Stimulated activated naive CD4-positive, alpha-beta T cell treated with Interleukin-2 at 50 U/mL for 16 hours (primary cell): ENCODE measurements at regions not wholly inside any gene's neighbourhood (a gene's known extent, or its start where the extent isn't known, plus 50 kb on each side); places are given as distances from the start of the nearest gene placed in this dataset.
"Not testable (repeated sequence)": the region's sequence is repeated elsewhere in the genome, so short reads cannot be mapped to it uniquely, and the experiment has no call there.

Experiments
- DNase-seq: peaks from one replicate; lab custom pipeline; 2025; lab: John Stamatoyannopoulos, UW

DNA sequence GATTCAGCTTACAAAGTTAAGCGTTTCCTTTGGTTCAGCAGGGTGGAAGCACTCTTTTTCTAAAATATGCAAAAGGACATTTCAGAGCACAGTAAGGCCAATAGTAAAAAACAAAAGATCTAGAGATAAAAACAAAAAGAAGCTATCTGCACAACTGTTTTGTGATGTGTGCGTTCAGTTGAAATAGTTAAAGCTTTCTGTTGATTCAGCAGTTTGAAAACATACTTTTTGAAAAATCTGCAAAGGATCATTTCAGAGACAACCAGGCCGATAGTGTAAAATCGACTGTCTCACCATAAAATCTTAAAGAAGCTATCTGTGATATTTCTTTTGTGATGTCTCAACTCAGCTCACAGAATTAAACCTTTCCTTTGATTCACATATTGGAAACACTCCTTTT is 300.0 kb upstream of the ALG10B start:
- DNase-seq, result no peak

DNA sequence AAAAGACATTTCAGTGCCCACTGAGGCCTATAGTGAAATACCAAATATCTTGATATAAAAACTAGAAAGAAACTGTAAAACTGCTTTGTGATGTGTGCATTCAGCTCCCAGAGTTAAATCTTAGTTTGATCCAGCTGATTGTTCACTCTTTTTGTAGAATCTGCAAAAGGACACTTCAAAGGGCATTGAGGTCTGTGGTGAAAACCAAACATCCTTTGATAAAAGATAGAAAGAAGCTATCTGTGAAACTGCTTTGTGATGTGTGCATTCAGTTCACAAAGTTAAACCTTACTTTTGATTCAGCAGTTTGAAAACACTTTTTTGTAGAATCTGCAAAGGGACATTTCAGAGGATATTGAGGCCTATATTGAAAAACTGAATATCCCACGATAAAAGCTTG is 290.7 kb upstream of the ALG10B start:
- no peak for DNase-seq

DNA sequence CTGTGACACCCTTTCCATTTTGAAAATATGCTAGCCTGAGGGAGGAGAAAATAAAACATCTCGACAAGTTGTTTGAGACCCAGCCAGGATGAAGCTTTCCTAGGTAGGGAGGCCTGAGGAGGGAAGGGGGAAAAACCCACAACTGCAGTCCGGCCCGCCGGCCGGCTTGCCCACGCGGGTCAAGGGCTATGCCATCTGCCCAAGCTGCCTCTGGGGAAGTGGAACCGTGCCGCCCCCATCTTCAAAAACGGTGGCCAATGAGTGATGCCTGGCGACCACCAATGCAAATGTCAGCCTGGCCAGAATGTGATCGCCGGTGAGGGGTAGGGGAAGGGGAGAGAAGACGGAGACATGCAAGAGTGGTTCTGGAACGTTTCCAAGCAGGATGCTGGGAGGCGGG is 263.5 kb upstream of the ALG10B start:
- no peak for DNase-seq

DNA sequence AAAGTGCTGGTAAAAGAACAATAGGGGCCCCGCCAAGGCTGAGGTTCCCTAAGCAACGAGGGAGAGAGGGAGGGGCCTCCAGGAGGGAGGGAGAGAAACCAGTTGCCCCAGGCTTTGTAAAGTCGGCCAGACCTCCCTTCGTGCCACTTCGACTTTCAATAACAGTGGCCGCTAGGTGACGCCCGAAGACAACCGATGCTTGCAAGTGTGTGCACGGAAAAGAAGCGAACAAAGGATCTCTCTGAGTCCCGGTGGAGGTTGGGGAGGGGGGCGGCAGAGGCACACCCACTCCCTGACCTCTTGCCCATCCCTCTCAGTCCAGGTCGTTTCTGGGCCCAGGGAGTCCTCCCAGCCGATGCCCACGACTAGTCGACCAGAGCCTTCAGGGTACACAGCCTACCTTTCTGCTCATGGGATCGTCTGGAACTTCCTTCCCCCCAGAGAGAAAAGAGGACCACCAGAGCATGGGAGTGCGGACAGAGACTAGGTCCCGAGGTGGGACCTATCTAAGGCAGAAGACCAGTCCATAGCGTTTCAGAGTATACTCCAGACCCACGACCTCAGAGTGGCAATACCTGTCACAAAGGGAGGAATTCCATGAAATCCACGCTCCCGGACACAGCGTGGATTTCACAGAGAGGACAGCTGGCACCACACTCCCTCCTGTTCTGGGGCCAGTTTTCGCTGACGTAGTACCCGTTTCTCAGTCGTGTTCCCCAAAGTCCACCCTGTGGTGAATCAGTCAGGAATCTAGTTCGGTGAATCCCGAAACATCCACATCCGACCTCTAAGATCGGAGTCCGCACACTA is 262.7 kb upstream of the ALG10B start:
- no peak for DNase-seq

DNA sequence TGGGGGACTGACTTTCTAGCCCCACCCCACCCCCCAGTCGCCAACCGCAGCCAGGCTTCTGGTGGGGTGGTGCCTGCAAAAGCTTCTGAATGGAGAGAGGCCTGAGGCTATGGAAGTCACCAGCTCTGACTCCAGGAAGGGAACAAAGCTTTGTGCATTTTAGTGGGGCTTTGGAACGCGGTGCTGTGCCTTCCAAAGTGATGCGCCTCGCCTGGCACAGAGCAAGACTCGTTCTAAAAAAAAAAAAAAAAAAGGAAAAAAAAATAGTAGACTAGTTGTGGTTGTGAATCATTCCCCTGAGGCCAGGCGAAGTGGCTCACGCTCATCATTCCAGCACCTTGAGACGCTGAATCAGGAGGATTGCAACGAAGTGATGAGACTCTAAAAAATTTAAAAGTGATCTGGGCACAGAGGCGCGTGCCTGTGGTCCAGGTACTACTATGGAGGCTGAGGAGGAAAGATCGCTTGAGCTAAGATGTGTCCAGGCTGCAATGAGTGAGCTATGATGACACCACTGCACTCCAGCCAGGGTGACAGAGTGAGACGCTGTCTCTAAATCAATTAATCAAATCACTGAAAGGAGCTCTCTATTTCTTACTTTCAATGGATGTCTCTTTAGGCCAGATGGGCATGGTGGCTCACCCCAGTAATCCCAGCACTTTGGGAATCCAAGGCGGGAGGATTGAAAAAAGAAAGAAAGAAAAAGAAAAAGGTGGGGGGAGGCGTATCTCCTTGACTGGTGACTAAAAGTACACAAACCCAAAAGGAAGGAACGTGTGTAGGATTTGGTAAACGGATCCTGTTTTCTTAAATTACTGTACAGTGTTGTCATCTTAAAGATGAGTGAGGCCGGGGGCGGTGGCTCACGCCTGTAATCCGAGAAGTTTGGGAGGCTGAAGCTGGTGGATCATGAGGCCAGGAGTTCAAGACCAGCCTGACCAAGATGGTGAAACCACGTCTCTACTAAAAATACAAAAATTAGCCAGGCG is 259.6 kb upstream of the ALG10B start:
- DNase-seq, result no peak

DNA sequence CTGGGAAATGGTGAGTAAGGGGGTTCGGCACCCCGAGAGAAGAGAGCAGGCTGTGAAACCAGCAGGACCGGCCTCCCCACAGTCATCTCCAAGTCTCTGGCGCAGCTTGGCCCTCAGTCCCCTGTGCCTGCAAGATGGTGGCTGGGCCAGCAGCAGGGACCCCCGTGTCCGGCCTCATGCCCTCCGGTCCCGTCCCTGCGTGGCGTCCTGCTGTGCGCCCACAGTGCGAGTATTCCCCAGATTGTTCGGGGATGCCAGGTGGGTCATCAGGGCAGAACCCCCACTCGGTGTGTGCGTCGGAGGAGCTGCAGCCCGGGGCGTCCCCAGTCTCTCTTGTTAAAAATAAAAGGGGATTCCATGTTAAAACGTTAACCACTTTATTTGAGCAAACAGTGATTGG is 216.9 kb upstream of the ALG10B start:
- no peak for DNase-seq

DNA sequence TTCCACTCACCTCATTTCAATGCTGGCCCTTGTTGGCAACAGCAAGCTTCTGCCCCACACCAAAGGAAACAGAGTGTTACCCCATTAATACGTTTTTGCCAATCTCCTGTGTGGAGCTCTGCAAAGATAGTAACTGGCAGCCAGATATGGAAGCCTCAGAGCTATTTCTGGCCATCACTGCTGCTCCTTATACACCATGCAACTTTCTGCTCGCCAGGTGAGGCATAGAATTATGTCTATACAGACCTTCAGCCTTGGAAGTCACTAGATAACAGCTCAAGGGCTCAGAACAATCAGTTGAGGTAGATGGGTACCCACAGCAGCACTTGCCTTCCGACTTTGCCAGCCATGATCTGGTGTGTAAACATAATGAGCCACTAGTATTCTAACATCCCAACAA is 214.8 kb upstream of the ALG10B start:
- no peak for DNase-seq

DNA sequence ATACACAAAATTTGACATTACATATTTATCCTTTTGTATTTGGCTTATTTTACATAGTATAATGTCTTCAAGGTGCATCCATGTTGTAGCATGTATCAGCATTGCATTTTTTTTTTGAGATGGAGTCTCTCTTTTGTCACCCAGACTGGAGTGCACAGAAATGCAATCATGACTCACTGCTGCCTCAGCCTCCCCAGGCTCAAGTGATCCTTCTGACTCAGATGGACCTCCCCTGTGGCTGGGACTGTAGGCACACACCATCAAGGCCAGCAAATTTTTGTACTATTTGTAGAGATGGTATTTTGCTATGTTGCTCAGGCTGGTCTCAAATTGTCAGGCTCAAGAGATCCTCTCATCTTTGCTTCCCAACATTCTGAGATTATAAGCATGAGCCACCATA is 214.4 kb upstream of the ALG10B start:
- DNase-seq, result no peak

DNA sequence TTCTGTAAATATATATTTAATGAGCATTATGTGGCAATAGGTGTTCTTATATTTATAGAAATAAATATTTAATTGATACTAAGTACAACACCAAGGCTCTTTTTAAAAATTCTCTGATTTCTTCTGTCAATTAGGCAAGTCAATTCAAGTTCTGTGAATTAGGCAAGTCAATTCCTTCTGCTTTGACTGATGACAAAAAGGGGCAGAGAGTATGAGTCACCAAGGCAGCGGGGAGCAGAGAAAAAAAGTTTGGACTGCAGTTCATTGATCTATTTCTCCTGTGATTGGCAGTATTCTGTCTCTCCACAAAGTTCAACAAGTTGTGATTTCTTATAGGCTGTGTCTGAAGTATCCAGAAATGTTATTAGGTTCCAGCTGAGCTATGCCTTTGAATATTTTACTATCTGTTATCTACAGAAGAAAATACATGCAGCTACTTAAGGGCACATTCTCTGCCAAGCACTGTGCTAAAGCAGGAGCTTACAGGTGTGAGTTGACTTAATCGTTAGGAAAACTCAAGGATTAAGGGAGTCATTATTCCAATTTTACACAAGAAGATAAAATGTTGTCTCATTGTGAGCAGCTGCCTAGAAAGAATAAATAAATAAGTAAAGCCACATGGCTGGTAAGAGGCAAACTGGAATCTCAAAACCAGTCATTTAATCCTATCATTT is 206.4 kb upstream of the ALG10B start:
- DNase-seq, result no peak

DNA sequence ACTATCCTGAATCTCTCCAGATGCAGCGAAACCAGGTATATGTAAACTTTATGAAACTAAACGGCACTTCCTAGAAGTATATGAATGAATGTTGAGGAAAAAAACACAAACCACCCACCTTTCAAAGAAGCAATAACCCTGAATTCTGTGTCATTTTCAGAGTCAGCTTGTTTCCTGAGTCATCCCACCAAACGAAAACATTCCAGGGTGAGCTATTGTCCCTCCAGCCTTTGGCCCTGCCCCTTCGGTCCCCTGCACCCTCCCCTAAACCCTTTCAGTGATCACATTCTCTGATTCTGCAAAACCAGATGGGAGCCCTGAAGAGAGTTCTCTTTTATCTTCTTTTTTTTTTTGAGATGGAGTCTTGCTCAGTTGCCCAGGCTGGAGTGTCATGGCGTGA is 202.6 kb upstream of the ALG10B start:
- DNase-seq, result no peak

DNA sequence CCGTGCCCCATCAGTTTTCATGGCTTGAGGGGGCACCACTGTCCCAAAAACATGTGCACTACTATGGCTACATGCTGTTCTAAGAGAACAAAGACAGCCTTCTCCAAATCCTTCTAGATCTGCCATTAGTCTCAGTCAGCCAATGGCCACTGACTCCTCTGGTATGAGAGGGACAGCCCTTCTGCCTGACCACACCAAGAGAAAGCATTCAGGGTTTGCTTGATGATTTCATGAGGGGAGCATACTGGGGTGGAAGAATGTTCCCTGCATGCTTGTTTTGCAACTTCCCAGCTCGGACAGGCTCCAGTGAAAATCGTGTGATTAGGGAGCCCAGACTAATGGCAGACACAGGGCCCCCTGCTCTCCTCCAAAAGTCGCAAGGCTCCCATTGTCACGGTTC is 199.6 kb upstream of the ALG10B start:
- DNase-seq, result no peak

DNA sequence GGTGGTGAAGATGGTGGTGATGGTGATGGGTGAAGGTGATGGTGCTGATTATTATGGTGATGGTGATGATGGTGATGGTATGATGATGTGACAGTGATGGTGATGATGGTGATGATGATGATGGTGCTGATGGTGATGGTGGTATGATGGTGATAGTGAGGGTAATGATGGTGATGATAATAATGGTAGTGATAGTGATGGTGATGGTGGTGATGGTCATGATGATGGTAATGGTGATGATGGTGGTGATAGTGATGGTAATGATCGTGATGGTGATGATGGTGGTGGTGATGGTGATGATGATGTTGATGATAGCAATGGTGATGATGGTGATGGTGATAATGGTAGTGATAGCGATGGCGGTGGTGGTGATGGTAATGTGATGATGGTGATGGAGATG is 197.9 kb upstream of the ALG10B start:
- DNase-seq, result no peak

DNA sequence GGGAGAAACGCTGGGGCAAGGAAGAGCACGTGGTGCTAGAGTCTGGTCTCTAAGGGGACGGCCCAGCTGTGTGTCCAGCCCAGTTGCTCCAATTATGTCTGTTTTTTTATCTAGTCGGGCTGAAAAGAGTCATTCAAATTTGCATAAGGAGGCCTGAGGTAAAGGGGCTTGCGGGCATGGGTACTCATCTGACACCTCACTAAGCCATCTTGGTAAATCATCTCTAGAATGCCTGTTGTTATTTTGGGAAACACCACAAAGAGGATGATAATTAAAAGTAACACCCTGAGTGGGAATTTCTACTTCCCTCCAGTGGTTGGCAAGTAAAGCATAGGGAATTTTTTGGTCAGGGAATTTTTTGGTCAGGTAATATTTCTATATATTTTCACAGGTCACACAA is 196.1 kb upstream of the ALG10B start:
- DNase-seq, result no peak

DNA sequence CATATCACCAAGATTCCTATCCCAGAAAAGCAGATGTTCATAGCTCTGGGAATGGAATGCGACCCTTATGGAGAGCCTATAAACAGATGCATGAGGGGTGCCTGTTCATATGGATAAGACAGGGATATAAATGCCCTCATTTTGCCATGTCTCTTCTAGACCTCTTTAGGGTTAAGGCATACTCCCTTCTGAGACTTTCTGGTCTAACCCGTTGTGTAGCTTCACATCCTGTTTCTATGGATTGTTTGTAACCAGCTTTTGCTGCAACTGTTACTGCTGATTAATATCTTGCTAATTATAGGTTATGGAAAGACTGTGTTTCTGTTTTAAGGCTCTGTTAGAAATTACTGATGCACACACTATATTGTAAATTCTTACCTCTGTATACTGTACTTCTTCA is 193.5 kb upstream of the ALG10B start:
- not testable (repeated sequence) for DNase-seq

DNA sequence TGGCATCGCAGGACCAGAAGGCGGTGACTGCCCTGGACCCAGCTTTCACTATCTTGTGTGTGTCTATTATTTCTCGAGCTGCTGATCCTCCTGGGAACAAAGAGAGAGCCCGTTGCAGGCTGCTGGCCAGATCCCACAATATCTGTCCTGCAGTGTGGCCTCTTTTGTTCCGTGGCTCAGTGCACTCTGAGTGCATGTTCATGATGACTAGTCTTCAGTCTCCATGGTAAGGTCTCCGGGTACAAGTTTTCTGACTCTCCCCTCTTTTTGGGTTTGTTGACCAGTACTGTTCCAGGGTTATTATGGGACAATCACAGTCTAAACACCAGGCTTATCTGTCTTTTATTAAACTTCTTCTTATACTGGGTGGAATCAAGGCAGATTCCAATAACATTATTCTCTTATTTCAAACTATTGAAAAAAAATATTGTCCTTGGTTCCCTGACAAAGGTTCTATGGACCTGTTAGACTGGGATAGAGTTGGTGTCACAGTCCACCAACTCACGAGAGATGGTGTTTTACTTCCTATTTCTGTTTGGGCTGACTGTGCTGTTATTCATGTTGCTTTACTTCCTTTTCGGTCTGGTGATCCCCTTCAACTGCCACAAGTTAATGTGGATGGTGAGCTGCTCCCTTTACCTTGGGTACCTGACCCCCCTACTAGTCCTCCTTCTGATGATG is 192.9 kb upstream of the ALG10B start:
- DNase-seq, result no peak

DNA sequence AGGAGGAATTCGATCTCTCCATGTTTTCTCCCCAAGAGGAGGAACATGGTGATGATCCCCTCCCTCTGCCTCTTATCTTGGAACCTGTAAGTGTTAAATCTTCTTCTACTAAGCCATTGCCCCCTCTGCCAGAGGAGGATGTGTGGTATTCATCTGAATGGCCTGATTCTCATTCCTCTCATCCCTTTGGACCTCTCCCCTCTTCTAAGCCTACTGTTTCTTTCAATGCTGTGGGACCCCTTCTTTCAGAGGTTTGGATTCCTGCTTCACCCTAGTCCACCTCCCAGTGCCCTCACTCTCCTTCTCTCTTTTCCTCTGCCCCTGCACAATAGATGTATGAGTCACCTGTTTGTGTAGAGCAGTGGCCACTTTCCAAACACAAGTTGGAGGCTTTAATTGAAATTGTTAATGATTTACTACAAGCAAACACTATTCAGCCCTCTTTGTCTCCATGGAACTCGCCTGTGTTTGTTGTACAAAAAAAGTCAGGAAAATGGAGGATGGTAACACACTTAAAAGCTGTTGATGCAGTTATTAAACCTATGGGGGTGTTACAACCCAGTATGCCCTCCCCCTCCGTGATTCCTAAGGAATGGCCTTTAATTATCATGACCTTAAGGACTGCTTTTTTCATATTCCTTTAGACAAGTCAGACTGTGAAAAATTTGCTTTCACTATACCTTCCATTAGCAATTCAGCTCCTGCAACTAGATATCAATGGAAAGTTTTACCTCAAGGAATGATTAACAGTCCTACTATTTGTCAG is 192.1 kb upstream of the ALG10B start:
- DNase-seq, result no peak

DNA sequence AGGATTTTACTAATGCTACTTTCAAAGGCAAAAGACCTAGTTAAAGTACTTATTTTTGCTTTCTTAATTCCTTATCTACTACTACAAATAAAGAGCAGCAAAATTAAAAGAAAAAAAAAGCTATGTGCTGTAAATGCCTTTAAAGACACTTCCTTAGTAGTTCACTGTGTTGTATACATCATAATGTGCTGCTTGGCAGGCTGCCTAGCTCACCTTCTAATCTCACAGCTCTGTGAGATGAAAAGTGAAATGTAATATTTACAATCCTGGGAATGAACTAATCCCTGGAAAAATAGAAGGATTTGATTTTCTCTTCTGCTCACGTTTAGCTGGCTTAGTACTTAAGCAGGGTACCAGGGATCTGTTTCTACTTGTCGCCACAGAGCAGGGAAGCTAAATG is 184.4 kb upstream of the ALG10B start:
- DNase-seq, result no peak

DNA sequence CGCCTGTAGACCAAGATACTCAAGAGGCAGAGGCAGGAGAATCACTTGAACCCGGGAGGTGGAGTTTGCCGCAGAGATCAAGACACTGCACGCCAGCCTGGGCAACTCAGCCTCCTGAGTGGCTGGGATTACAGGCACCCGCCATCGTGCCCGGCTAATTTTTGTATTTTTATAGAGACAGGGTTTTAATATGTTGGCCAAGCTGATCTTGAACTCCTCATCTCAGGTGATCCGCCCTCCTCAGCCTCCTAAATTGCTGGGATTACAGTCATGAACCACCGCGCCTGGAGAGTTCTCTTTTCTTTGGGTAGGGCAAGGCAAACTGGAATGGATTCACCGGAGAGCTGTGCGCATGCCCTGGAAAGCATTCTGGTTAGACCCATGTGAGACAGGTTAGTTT is 179.3 kb upstream of the ALG10B start:
- DNase-seq, result no peak

DNA sequence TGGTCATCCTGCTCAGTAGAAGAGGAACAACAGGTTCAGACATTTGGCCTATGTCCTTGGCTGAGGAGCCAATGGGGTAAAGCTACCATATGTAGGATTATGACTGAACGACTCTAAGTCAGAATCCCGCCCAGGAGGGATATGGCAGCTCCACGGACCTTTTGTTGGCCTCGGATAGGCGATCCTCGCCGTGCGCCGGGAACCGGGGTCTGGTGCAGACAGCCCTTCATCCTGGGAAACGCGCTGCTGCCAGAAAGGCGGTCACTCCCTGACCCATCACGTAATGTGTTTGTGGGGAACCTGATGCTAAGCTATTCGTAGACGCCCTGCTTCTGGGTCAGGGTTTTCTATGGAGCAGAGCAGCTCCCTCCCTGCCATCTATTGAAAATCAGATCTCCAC is 178.9 kb upstream of the ALG10B start:
- no peak for DNase-seq

DNA sequence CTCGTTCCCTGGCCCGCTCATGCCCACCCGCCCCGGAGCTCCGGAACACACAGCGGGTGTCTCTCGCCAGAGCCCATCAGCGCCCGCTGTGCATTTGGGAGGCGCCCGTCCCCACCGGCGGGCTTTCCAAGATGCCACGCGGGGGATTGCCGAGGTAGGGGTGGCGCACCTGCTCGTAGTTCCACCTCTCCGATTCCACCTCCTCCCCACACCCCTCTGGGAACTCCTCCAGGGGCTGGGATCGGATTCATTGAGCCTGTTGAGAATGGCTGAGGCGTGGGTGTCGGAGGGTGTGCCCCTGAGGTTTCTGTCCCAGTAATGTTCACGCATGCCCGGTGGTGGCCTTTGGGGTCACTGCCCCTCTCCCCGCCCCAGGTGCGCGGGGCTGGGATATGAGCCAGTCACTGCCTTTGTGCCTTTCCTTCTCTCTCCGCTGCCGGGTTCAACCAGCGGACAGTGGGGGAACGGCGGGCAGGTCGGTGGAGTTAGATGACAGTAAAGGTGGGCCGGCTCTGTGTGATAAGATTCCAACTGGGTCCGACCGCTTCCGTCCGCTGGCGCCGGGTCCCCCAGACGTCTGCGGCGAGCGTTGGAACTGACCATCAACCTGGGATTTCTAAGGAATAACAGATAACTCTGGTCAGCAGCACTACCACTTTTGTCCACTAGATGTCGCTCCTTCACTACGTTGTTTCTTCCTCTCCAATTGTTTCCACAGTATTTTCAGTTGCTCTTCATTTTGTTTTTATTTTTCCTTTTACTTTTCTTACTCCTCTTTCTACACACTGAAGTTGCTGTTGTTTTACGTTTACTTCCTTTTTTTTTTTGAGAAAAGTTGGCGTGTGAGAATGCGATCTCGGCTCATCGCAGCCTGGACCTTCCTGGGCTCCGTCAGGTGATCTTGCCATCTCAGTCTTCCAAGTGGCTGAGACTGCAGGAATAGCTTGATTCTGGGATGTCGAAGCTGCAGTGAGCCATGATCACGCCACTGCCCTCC is 178.1 kb upstream of the ALG10B start:
- DNase-seq, result peak; percentile 43
